ENCODE measurements at regions not wholly inside any gene's neighbourhood (a gene's known extent, or its start where the extent isn't known, plus 50 kb on each side); places are given as distances from the start of the nearest gene placed in this dataset.

- FAIRE-seq (no peak), DNase-seq (ENCODE audit: low read depth in 1 of 2, low spot score in 2 of 2) (no peak)
- Histone ChIP-seq H3K79me1 (ENCODE audit: low read depth, low read length) (no peaks in the 10 kb centered on the region), H3K36me3 (ENCODE audit: control insufficient read depth in 2 of 4, insufficient read depth in 4 of 4, low read length in 3 of 4) (no peaks in the 10 kb centered on the region), H2BK120ac (replicated peaks; ENCODE audit: low read depth, low read length) (no peak overlapping the region), H3K27me3 (replicated peaks in 1 of 4; ENCODE audit: control insufficient read depth in 3 of 4, extremely low read depth in 1 of 4, insufficient read depth in 3 of 4, low read length in 3 of 4) (no peaks in the 10 kb centered on the region), H3K4ac (replicated peaks; ENCODE audit: insufficient read length, low read depth, low read length) (no peak overlapping the region), H3K4me1 (replicated peaks in 1 of 4; ENCODE audit: control insufficient read depth in 3 of 4, insufficient read depth in 4 of 4, low read length in 3 of 4) (no peaks in the 10 kb centered on the region), H3K23me2 (ENCODE audit: low read depth, low read length) (no peaks in the 10 kb centered on the region), H3K4me3 (ENCODE audit: extremely low read depth in 1 of 4, insufficient read depth in 2 of 4, low read depth in 3 of 4, low read length in 4 of 4) (no peak overlapping the region), H4K8ac (ENCODE audit: extremely low read depth, insufficient read depth, low read length) (no peak overlapping the region), H4K20me1 (replicated peaks in 1 of 2; ENCODE audit: control insufficient read depth in 1 of 2, insufficient read depth in 2 of 2, low read length in 2 of 2) (no peaks in the 10 kb centered on the region), H2BK5ac (ENCODE audit: low read depth, low read length) (no peak overlapping the region), H3K27ac (ENCODE audit: low read depth, low read length) (no peak overlapping the region), H3K9me3 (ENCODE audit: insufficient read depth in 2 of 2, low read depth in 1 of 2, low read length in 1 of 2) (no peaks in the 10 kb centered on the region), H2AK5ac (ENCODE audit: low read depth, low read length) (no peak overlapping the region), H3K23ac (ENCODE audit: insufficient read length) (no peak overlapping the region), H3K18ac (ENCODE audit: extremely low read depth, low read length) (no peak overlapping the region), H2BK12ac (ENCODE audit: low read depth, low read length) (no peak overlapping the region), H2BK15ac (ENCODE audit: low read length) (no peak overlapping the region), H3K79me2 (ENCODE audit: control insufficient read depth in 1 of 2, insufficient read depth in 2 of 2, low read length in 2 of 2) (no peaks in the 10 kb centered on the region), H3K14ac (ENCODE audit: insufficient read length) (no peak overlapping the region), H3K9ac (replicated peaks in 1 of 4; ENCODE audit: extremely low read depth in 1 of 4, low read depth in 3 of 4, low read length in 3 of 4) (no peak overlapping the region), H4K5ac (ENCODE audit: insufficient read length, low read depth, low read length) (no peak overlapping the region), H4K91ac (replicated peaks; ENCODE audit: insufficient read length, low read length) (no peak overlapping the region), H3K56ac (replicated peaks; ENCODE audit: insufficient read length, low read depth, low read length) (no peak overlapping the region), H3K4me2 (ENCODE audit: insufficient read depth in 1 of 2, low read depth in 2 of 2, low read length in 2 of 2) (no peak overlapping the region), H2AFZ (ENCODE audit: low read length) (no peak overlapping the region), H2BK20ac (ENCODE audit: low read length) (no peak overlapping the region)
- WGBS, 2 experiments (ENCODE audit: extremely low coverage in 1 of 2, insufficient coverage in 1 of 2, insufficient read length in 1 of 2, insufficient replicate concordance in 2 of 2, low coverage in 1 of 2, low lambda C conversion rate in 2 of 2, missing lambda C conversion rate in 1 of 2) = 88% methylated on average over 1 of the region's 1 CpG; no CpG with 5 or more reads in 1 of the 2 experiments
- CTCF ChIA-PET (ENCODE audit: partially characterized antibody) = no interaction called here
- TF ChIP-seq KDM1A (IDR thresholded peaks at IDR 0.05; ENCODE audit: borderline replicate concordance, low read length) (no peak), SUZ12 (IDR thresholded peaks at IDR 0.05; ENCODE audit: low read length) (no peak), GABPA (IDR thresholded peaks at IDR 0.05; ENCODE audit: borderline replicate concordance, insufficient read depth, low read length) (no peak), POLR2AphosphoS5 (IDR thresholded peaks at IDR 0.05; ENCODE audit: low read depth, low read length) (no peak)
- TF ChIP-seq, protein P1, sequence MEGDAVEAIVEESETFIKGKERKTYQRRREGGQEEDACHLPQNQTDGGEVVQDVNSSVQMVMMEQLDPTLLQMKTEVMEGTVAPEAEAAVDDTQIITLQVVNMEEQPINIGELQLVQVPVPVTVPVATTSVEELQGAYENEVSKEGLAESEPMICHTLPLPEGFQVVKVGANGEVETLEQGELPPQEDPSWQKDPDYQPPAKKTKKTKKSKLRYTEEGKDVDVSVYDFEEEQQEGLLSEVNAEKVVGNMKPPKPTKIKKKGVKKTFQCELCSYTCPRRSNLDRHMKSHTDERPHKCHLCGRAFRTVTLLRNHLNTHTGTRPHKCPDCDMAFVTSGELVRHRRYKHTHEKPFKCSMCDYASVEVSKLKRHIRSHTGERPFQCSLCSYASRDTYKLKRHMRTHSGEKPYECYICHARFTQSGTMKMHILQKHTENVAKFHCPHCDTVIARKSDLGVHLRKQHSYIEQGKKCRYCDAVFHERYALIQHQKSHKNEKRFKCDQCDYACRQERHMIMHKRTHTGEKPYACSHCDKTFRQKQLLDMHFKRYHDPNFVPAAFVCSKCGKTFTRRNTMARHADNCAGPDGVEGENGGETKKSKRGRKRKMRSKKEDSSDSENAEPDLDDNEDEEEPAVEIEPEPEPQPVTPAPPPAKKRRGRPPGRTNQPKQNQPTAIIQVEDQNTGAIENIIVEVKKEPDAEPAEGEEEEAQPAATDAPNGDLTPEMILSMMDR (IDR thresholded peaks at IDR 0.05; ENCODE audit: control extremely low read depth in 1 of 3, insufficient read depth in 1 of 3, low read depth in 1 of 3, low read length in 3 of 3) = no peak
- POLR2A ChIA-PET (ENCODE audit: partially characterized antibody) = no interaction called here
These were observed 410.5 kb upstream of the MAN1A1 start for GRCh38 chr6:119760046-119760445.
